ENCODE measurements at regions not wholly inside any gene's neighbourhood (a gene's known extent, or its start where the extent isn't known, plus 50 kb on each side); places are given as distances from the start of the nearest gene placed in this dataset.
"Not testable (repeated sequence)": the region's sequence is repeated elsewhere in the genome, so short reads cannot be mapped to it uniquely, and the experiment has no call there.

- DNase-seq: no peak
Measured at GRCh38 chr17:71183066-71183660, 937.7 kb upstream of the SOX9 start.

GRCh38 chr17:71184716-71185115, 936.1 kb upstream of the SOX9 start:
- DNase-seq: no peak

DNA sequence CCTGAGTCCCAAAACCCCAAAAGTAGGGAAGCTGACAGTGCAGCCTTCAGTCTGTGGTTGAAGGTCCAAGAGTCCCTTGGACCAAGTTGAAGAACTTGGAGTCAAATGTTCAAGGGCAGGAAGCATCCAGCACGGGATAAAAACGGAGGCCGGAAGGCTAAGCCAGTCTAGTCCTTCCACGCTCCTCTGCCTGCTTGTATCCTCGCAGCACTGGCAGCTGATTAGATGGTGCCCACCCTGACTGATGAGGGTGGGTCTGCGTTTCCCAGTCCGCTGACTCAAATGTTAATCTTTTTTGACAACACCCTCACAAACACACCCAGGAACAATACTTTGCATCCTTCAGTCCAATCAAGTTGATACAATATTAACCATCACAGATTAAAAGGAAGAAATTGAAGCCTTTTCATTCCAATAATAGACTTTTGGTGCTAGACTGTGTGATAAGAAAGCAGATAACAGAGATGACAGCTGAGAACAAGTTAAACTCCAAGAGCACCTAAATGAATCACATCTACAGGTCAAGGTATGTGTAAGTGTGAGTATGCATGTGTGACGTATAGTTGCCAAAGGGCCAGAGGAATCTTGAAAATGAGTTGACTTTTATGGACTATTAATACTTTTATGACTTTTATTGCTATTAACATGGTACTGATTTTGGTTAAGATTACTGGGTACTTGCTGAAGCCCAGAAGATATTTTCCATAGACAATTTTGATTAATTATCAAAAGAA, 933.5 kb upstream of the SOX9 start:
- DNase-seq: no peak

DNA sequence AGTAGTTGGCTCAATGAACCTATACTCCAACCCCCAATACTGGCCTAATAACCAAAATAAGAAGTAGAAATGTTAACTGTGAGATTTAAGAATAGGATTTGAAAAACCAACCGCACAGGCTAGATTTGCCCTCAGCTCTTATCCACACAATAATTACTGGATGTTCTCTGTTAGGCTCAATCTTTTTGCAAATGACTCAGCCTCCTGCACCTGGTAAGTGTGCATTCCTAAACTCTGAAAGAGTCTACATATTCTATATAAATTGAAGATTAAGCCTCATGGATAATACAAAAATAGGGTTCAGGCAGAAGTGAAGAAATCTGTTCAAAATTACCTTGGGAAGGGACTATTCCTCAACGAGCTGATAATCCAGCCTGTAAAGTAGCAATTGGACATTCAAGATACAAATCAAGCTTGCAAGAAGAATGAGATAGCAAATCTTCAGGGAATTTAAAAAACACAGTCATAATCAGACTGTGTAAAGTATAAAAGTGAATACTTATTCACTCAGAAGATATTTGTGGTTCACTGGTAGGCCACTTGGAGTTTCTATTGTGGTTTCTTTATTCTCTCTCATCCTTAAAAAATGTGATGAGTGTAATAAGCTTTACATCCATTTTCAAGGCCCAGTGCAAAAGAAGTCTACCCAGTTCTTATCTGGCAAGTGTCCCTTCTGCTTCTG, 931.9 kb upstream of the SOX9 start:
- no peak for DNase-seq

- DNase-seq: no peak
Measured at GRCh38 chr17:71189493-71189831, 931.4 kb upstream of the SOX9 start.

DNA sequence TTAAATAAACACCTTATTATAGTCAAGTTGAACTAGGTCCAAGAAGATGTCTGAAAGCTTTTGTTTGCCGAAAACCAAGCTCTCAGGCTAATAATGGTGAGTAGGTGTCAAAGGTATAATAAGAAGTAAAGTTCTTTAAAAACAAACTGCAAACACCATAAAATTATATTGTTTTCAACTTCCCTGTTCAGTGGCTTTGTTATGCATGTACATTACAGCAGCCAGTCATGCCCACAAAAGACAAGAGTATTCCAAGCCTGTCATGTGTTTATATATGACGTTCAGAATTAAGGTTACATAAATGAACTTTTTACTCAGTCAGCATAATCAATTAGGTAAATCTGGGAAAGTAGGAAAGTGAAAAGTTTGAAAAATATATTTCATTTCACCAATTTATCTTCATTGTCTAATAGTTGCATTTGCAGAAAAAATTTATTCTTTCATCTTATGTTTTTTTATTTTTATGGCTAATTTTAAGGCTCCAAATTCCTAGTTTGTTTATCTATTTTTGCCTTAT, 928.7 kb upstream of the SOX9 start:
- DNase-seq: no peak

- no peak for DNase-seq
Measured at GRCh38 chr17:71192848-71193247, 928.0 kb upstream of the SOX9 start.

DNA sequence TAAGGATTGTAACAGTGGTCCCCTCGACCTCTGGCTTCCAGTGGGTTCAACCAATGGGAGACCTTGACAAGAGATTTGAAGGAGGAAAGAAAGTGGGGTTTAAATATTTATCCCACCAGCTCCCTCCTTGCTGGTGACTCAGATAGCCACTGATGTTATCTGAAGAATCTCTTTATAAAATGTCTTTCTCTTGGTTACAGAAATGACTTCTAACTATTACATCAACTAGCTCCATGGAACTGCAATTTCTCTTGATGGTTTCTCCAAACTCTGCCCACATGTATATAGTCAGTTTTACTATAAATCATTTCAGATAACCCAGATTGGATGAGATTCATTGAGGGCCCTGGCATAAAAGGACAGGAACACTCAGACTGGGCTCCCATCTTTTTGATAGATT, 920.2 kb upstream of the SOX9 start:
- no peak for DNase-seq

DNA sequence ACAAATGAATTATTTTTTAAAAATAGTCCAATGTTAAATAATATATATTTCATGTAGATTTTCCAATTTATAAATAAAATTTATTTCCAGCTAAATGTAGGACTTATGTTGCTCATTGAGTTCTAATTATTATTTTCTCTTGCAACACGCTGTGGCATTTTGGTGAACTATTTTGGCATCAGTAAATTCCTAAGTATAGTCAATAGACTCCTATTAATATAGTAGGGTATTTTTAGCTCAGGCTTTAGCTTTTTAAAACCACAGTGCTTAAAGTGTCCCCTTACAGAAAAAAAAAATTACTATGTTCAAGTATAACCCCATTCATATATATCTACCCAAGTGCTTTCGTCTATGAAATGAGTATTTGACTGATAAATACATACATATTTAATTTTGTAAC, 919.2 kb upstream of the SOX9 start:
- no peak for DNase-seq

DNA sequence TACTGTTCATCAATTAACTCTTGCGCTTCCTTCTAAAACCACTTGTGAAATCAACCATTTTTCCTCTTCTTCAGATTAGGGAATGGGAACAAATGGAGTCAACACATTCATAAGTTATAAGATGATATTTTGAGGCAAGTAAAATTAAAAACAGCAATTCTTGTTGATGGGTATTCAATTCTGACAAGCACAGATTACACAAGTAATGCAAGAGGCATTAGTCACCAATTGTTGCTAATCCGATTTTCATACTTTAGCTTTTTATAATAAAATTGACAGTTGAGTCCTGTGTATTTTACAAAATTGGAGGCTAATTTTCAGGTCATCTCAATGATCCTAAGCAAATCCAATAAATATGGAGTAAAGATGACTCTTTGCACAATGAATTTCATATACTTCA, 918.4 kb upstream of the SOX9 start:
- DNase-seq: no peak

- DNase-seq: no peak
Measured at GRCh38 chr17:71203953-71204352, 916.9 kb upstream of the SOX9 start.

GRCh38 chr17:71205951-71206350, 914.9 kb upstream of the SOX9 start:
- DNase-seq: not testable (repeated sequence)

- no peak for DNase-seq
Measured at GRCh38 chr17:71208111-71208704, 912.6 kb upstream of the SOX9 start.

- no peak for DNase-seq
Measured at GRCh38 chr17:71213936-71214335, 906.9 kb upstream of the SOX9 start.

GRCh38 chr17:71217769-71218168, 903.1 kb upstream of the SOX9 start:
- no peak for DNase-seq

GRCh38 chr17:71224824-71225575, 895.8 kb upstream of the SOX9 start:
- no peak for DNase-seq

DNA sequence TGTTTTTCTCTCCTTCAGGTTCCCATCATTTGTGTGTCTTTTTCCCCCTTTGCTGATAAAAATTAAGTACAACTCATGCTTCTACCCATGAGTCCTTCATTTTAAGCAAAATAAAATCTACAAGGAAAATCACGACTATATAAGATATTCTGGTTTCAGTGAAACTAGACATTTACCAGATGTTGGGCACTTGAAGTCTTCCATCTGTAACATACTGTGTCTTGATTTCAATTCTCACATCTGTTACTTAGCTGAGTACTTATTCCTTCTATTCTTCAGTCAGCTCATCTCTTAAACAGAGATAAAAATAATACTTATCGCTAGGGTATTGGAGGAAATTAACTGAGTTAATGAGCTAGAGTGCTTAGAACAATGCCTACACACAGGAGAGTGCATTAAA, 893.0 kb upstream of the SOX9 start:
- DNase-seq: no peak

GRCh38 chr17:71229070-71229469, 891.8 kb upstream of the SOX9 start:
- DNase-seq: no peak

DNA sequence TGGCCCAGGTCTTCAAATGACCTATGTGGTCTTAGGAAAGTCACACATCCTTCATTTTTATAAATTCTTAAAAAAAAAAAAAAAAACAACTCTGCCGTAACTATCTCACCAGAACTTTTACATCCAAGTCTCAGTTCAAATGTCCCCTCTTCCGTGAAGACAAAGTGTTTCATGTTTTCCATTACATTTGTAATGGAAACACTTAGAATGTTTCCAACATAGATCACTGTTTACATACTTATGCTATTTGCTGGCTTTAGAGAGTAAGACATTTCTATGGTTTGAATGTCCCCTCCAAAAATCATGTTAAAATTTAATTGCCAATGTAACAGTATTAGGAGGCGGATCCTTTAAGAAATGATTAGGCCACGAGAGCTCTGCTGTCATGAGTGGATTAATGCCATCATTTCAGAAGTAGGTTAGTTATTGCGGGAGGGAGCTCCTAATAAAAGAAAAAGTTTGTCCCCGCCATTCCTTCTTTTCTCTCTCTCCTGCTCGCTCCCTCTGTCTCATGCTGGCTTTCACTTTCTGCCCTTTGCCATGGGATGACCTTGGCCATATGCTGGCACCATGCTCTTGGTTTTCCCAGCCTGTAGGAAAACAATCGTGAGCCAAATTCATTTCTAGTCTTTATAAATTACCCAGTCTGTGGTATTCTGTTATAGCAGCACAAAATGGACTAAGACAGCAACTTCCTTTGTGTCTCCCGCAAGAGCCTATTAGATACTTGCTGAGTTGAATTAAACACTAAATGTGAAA, 887.8 kb upstream of the SOX9 start:
- DNase-seq: no peak

DNA sequence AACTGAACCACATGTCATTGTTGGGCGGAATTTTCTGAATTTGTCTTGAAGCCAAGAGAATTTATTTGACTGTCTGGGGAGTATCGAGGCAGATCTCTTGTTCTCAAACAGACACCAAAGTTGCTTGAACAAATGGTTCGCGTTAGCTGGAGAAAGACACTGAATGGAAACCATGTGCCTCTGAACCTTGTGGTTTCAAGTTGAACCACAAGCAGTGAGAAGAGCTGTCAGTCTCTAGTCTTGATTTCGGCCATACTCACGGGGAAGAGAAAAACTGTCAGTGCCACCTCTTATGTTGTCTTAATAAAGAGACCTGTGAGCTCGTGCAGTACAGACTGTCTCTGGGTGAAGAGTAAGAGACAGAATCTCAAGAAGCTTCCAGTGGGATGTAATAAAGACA, 886.5 kb upstream of the SOX9 start:
- DNase-seq: no peak

- DNase-seq: no peak
Measured at GRCh38 chr17:71237903-71238538, 882.8 kb upstream of the SOX9 start.
